Hindlimb muscle (tissue), 1 donor: ENCODE measurements at regions not wholly inside any gene's neighbourhood (a gene's known extent, or its start where the extent isn't known, plus 50 kb on each side); places are given as distances from the start of the nearest gene placed in this dataset.
"Not testable (repeated sequence)": the region's sequence is repeated elsewhere in the genome, so short reads cannot be mapped to it uniquely, and the experiment has no call there.

Experiments
- DNase-seq: peaks from one replicate; pipeline ENCODE4 v3.0.0-alpha.2; 2013

DNA sequence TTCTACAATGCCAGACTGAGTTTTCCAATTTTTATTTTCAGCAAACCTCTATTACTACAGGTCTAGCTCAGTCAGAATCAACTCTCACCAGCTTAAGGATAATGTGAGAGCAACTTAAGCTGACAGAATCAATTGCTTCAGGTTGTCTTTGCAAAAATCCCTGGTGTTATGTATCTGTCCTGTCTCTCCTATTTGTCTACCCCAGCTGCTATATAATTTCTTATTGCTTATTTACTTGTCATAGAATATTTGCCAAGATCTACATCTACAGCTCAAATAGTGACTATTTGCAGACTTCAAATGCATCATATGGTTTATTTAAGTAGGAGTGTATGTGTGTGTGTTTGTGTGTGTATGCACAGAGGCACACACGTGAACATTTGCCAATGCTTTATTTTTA is 54.1 kb downstream of the FOXG1 start:
- no peak for DNase-seq

DNA sequence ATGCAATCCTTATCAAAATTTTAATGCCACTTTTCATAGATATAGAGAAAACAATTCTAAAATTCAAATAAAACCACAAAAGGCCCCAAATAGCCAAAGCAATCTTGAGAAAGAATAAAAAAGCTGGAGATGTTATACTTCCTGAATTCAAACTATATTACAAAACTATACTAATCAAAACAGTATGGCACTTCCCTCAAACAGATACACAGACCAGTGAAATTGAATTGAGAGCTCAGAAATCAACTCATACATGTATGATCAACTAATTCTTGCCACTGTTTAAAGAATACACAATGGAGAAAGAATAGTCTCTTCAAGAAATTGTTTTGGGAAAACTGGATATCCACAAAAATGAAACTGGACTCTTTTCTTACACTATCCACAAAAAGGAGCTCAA is 55.4 kb downstream of the FOXG1 start:
- DNase-seq, result no peak

DNA sequence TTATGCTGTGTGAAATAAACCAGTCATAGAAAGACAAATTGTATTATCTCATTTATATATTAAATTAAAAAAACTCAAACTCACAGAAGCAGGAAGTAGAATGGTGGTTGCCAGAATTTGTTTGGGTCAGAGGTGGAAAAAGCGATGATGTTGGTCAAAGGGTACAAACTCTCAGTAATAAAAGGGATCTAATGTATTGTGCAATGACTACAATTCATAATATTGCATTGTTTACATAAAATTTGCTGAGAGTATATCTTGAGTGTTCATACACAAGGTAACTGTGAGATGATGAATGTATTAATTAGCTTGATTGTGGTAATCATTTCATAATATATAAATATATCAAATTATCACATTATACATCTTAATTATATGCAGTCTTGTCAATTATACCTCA is 56.7 kb downstream of the FOXG1 start:
- DNase-seq, result no peak

DNA sequence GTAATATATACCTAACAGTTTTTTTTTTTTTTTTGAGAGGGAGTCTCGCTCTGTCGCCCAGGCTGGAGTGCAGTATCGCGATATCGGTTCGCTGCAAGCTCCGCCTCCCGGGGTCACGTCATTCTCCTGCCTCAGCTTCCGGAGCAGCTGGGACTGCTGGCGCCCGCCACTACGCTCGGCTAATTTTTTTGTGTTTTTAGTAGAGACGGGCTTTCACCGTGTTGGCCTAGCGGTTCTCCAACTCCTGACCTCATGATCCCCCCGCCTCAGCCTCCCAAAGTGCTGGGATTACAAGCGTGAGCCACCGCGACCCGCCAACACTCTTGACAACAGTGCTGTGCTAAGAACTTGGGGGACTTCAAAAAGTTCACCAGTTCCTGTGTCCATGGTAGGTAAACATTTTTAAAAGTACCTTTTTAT is 63.5 kb downstream of the FOXG1 start:
- DNase-seq, result no peak

DNA sequence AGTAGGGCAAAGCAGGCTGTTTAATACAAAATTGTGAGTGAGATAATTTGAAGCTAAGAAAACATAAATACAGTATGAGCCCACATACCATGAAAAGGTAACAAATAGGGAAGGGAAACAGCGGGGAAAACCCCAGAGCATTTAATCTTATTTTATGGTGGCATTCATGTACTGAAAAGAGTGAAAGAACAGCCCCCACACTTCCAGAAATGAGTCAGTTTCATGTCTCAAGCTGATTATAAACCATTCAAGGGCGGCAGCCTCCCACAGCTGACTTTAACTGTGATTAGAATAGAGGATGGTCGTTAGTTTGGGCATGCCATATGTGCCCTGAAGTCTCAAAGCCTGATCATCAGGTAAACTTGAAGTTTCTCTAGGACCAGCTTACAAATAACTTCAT is 64.5 kb downstream of the FOXG1 start:
- no peak for DNase-seq

DNA sequence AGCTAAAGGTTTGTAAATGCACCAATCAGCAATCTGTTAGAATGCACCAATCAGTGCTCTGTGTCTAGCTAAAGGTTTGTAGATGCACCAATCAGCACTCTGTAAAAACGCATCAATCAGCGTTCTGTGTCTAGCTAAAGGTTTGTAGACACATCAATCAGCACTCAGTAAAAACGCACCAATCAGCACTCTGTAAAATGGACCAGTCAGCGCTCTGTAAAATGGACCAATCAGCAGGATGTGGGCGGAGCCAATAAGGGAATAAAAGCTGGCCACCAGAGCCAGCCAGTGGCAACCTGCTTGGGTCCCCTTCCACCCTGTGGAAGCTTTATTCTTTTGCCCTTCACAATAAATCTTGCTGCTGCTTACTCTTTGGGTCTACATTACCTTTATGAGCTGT is 76.0 kb downstream of the FOXG1 start:
- not testable (repeated sequence) for DNase-seq

DNA sequence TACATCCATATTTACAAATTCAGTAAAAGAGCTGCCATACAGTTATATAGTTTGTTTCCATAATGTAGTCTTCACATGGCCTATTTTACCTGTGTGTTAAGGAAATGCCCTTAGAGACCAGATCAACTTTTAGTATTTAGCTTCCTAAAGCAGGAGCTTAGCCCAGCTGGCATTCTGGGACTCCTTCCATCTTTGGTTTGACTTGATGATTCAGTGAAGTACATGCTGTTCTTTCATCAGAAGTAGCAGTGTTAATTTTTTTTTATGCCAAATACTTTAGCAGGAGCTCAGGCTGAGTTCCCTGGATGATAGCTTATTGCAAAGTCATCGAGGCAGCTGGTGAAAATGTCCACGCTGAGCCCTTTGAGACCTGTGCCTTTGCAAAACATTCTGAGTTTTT is 101.0 kb downstream of the FOXG1 start:
- DNase-seq, result no peak

DNA sequence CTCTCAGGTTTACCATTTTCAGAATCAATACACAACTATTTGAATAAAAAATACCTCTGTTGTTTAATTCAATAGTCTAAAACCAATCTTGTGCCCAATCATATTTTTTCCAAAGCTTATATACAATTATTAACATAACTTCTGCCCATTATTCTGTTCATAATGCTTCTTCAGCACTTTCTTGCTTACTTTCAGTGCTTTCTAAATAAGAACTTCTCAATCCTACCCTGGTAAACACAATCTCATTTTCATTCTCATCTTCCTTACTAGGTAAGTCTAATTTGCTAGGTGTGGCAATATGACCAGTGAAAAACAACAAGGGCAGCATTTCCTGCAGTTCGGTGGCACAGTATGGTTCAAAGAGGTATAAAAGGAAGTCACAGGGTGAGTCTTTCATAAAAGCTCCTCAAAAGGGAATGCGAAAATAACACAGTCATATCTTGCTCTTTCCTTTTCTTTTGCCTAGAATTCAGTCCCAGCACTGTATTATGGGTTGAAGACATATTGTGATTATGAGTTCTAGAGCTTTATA is 103.5 kb downstream of the FOXG1 start:
- no peak for DNase-seq

DNA sequence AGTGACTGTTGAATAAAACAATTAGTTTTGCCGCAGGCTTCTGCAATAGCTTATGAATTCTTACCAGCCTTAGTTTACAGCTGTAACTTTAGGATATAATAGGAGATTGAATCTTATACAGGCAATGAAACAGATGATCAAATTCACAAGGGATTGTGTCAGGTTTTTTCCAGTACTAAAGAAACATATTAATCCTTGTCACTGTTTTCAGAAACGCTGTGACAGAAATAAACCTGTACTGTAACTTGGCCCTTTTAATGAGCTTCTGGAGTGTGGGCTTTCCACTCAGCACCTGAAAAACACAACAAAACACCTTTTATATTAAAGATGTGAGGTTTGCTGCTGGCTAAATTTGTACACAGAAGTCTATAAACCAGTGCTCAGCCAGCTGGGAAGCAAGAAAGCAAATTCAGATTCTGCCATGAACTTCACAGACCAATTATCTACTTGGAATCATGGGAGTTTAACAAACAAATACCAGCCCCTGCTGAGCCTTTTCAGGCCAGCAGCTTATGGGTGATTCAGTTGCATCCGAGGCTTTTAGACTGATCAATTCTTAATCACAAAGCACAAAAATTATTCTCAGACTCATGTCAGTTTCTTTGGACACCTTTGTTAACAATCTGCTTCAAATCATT is 109.5 kb downstream of the FOXG1 start:
- no peak for DNase-seq

DNA sequence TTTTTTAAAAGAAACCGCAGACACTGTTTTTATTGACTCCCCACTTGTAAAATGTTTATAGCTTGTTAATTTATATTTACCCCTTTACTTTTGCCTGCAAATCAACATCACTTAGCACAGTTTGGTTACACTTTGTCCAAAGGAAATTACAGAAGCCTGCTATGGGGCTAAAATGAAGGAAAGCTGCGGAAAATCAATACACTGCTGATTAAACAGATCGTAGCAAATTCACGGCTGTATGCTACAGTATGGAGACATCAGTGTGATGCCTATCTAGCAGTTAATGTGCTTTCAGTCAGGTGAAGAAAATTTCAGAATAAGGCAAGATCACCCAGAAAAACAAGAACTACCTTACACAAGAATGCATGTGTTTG is 110.0 kb downstream of the FOXG1 start:
- no peak for DNase-seq

DNA sequence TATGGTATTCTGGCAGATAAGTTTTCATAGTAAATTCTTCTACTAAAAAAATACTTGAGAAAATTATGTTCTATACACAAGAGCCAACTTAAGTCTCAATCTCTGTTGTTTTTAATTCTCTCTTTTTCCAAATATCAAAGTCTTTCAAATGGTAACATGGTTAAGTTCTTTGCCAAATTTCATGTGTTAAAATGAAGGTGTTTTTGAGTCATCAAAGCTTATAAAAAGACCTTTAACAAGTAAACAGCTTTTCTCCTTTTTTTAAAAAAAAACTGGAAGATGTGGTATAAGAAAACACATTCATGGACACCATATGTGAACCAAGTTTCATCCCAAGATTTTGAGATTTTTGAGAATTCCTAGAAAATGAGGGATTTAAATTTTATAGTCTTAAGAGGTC is 111.3 kb downstream of the FOXG1 start:
- no peak for DNase-seq

DNA sequence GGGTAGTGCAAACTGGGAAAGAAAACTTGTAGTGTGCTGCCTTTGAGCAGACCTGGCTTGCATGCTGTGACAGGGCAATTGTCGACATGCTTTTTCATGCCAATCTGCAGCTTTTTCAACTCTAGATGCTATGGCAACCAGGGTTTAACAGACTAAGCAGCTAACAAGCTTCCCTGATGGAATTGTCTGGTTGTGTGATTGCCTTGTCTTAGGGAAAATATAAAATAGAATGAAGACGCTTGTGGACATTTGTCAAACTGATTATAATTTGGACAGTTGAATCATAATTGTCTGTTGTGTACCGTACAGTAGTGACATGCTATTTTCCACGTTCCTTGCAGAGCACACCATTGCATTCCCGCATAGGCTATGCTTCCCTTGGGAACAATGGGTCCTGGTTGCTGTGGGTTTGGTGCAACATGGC is 113.0 kb downstream of the FOXG1 start:
- no peak for DNase-seq

DNA sequence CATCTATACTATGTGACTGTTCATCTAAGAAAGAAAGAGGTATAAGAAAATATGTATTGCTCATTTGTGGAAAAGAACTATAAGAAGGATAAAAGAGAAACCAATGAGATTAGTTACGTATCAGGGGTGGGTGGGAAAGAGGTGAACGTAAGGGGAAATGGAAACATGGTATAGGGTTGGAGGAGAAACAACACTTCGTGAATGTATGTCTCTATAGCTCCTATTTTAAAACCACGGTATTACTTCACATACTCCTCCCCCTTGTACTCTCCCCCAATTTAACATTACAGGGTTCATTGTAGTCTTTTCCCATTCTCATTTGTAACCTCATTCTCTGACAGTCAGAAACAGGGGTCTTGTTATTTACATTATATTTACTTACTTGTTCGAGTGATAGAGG is 120.4 kb downstream of the FOXG1 start:
- DNase-seq, result no peak

DNA sequence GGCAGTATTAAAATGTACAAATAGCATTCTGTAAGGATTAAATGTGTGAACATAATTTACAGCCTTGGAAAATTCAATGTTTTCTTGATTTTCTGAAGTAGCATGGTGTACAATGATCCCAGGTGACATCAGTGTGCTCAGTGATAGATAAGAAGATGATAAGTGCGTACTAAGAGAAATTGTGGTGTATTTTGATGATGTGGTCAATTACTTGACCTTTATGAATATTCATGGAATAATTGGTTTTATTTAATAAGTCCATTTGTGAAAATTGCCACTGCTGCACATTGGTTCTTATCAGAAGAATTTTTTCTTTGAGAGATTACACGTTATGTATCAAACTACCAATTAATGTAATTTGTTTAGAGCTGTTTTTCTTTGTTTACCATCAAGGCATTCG is 128.8 kb downstream of the FOXG1 start:
- no peak for DNase-seq

DNA sequence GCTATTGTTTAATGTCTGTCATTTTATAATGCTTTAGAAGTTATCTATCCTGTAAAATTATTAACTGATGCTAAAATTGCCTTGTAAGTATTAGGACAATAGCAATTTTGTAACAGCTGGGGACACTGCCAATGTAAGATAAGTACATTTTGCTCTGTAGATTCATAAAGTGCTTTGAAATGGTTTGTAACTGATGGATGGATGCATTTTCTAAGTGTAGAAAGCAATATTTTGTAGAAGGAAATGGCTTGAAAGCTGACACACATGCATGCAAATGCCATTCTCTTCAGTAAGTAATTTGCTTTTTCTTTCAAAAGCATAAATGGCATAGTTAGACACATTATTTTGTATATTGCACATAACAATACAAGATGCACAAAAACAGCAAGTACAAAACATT is 129.8 kb downstream of the FOXG1 start:
- DNase-seq, result no peak

DNA sequence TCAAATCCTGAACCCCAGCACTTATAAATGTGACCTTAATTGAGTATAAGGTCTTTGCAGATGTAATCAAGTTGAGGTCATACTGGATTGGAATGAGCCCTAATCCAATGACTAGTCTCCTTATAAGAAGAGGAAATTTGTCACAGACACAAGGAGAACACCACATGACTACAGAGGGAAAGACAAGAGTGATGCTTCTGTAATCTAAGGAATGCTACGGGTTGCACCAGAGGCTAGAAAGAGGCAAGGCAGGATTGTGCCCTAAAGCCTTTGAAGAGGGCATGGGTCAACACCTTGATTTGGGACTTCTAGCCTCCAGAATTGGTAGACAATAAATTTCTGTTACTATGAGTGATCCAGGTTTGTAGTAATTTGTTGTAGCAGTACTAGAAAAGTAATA is 135.0 kb downstream of the FOXG1 start:
- DNase-seq, result no peak

DNA sequence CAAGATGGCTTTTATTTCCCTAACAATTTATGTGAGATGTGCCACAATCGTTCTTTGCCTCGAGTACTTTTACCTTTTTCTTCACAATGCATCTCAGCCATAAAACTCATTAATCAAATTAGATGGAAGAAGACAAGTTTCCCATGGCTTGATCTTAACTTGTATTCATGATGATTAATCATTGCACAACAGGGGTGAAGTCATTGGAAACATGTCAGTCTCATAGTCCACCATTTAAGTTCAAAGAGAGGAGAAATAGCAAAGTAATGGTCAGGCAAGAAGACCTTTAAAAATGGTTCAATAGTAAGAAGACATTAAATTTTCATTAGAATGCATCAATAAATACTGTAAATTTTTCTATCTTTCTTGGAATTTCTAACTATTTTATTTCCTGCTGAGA is 136.3 kb downstream of the FOXG1 start:
- no peak for DNase-seq

DNA sequence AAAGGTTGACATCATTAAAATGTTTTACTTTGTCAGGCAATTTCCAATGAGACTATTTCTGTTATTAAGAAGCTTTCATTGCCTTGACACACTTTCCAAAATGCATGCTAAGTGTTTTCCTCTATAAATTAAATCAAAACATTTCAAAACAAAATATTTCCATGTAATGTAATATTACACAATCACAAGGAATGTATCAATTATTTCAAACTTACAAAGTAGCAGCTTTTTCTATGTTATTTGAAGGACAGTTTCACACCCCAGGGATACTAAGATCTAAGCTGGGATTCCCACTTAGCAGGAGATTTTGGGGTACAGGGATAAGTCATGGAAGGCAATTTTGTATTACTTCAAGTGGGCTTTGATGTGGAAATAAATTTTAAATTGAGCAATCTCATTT is 144.9 kb downstream of the FOXG1 start:
- DNase-seq, result no peak

DNA sequence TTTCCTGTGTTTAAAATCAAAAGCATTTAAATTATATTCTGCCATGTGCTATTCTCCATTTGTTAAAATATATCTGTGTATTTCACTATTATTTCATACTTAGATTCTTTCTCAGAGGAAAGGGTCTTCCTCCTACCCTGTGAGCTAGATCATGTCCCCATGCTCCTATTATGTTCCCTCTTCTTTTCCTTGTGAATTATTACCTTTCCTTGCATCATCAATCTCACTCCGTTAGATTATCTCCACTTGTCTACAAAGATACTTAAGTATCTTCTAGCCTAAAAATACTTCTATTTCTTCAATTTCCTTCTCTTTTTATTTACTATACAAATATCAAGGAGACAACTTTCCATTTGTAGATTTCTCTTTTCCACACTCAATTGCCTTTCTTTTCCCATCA is 146.5 kb downstream of the FOXG1 start:
- no peak for DNase-seq

DNA sequence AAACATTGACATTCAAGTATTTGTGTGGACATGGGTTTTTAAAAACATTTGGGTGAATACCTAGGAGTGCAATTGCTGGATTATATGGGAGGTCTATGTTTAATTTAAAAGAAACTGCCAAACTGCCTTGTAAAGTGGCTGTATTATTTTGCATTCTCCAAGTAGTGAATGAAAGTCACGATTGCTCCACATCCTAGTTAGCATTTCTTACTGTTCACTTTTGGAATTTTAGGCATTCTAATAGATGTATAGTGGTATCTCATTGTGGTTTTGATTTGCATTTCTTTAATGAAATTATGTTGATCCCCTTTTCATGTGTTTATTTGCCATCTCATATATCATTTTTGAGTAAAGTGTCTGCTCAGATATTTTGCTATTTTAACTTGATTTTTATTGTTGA is 159.5 kb downstream of the FOXG1 start:
- no peak for DNase-seq

DNA sequence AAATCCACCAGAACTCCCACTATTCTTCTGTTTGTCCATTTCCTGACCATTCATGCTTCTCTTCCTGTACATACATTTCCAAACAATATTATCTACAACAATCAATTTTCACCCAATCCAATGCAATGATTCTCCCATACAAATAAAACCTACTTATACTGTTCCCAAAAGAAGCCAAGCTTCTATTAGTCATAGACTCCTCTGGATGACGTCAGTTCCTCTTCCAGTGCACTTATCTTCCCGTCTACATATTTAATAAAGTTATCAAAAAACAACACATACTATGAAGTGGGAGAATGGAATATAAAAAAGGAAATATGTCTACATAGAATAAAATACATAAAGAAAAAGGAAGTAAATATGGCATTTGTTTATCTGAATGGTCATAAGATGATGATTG is 165.4 kb downstream of the FOXG1 start:
- DNase-seq, result no peak

DNA sequence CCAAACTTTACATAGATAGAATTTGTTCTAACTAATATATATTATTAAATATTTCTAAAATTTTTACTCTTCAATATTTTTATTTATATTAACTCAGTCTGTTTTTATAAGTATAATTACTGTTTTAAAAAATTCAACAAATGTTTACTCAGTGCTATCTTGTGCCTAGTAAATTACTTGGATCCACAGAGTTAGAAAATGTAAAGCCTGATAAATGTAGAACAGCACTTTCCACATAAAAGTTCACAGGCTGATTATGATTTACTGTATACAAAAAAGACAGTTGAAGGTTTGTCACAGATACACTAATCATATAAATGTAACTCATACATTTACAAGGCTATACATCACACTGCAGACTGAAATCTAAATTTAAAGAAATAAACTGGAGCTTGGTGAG is 170.0 kb downstream of the FOXG1 start:
- no peak for DNase-seq

DNA sequence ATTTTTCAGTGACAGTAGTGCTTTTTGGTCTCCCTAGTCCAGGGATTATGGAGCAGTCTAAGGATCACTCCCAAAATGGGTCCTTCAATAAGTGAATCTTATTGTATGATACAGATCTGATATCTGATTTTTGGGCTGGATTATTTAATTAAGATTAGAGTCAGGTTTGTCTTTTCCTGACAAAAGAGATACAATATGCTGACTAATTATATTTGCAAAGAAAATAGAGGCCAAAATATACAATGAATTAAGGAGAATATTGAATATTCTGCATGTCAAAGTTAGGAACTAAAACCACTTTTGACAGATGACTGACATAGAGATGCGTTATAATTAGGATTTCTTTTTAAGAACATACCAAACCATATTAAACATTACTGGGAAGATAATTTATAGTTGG is 175.2 kb downstream of the FOXG1 start:
- DNase-seq, result no peak

DNA sequence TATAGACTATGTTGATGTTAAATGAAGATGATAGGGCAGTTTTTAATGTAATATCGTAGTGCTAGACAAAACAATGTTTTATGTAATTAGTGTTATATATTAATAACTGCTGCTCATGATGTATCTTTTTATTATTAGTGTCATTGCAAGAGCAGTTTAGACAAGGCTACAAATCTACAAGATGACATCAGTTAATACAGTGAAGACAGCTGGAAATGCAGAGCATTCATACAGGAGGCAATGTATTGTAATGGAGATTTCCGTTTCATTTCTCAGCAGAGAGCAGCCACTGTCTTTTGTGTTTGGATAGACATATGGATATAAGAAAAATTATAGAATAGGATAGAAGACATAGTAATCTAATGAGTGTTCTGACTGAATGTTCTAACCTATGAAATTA is 178.0 kb downstream of the FOXG1 start:
- no peak for DNase-seq

DNA sequence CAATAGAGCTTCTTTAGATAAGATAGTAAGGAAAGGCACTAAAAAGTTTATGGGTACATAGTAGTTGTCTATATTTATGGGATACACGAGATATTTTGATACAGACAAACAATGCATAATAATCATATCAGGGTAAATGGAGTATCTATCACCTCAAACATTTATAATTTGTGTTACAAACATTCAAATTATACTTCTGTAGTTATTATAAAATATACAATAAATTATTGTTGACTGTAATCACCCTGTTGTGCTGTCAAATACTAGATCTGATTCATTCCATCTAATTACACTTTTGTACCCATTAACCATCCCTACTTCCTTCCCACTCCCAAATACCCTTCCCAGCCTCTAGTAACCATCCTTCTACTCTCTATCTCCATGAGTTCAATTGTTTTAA is 179.7 kb downstream of the FOXG1 start:
- no peak for DNase-seq
